ENCODE measurements at regions not wholly inside any gene's neighbourhood (a gene's known extent, or its start where the extent isn't known, plus 50 kb on each side); places are given as distances from the start of the nearest gene placed in this dataset.

GRCh38 chr6:139510040-139510790, 135.8 kb upstream of the CITED2 start:
- TF ChIP-seq MEF2A (IDR thresholded peaks at IDR 0.05; ENCODE audit: control insufficient read depth, low read depth, low read length): no peak
- no peak for TF ChIP-seq HDAC1 (IDR thresholded peaks at IDR 0.05)
- TF ChIP-seq ZNF217 (CRISPR knock-in tag; IDR thresholded peaks at IDR 0.05): no peak
- TF ChIP-seq EGR1 (conservative IDR thresholded peaks at IDR 0.05): no peak
- TF ChIP-seq, protein P1, sequence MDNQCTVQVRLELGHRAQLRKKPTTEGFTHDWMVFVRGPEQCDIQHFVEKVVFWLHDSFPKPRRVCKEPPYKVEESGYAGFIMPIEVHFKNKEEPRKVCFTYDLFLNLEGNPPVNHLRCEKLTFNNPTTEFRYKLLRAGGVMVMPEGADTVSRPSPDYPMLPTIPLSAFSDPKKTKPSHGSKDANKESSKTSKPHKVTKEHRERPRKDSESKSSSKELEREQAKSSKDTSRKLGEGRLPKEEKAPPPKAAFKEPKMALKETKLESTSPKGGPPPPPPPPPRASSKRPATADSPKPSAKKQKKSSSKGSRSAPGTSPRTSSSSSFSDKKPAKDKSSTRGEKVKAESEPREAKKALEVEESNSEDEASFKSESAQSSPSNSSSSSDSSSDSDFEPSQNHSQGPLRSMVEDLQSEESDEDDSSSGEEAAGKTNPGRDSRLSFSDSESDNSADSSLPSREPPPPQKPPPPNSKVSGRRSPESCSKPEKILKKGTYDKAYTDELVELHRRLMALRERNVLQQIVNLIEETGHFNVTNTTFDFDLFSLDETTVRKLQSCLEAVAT (IDR thresholded peaks at IDR 0.05): no peak
- TF ChIP-seq POLR2AphosphoS2 (IDR thresholded peaks at IDR 0.05; ENCODE audit: low read length): no peak
- no peak for TF ChIP-seq ZNF398 (CRISPR knock-in tag; IDR thresholded peaks at IDR 0.05)
- TF ChIP-seq POLR2A (conservative IDR thresholded peaks at IDR 0.05): no peak

All from K562 (cell line).